Breast epithelium (tissue), 3 donors: ENCODE measurements at regions not wholly inside any gene's neighbourhood (a gene's known extent, or its start where the extent isn't known, plus 50 kb on each side); places are given as distances from the start of the nearest gene placed in this dataset.

Source experiments
- CTCF ChIP-seq, 3 donors: fragments of 450-650 bp; IDR thresholded peaks; one replicate each; pipeline ENCODE4 v1.5.1; 2016 to 2017; ENCODE audit warnings: antibody characterized with exemption in 3 of 3, mild to moderate bottlenecking in 3 of 3, moderate library complexity in 3 of 3
- POLR2A ChIP-seq: fragments of 450-650 bp; IDR thresholded peaks from one replicate; pipeline ENCODE4 v1.6.1; 2016; ENCODE audit warnings: antibody characterized with exemption, mild to moderate bottlenecking, moderate library complexity

GRCh38 chr3:28901018-28901417 lies 379.9 kb upstream of the RBMS3 start:
- TF ChIP-seq CTCF (IDR thresholded peaks at IDR 0.05) (no peak), POLR2A (no peak)
